Mesodermal cell (in vitro differentiated cells): ENCODE measurements at regions not wholly inside any gene's neighbourhood (a gene's known extent, or its start where the extent isn't known, plus 50 kb on each side); places are given as distances from the start of the nearest gene placed in this dataset.

ENCODE experiments used
- H3K27ac ChIP-seq: 2 replicates; pipeline ENCODE4 v1.7.0; 2013; ENCODE audit warnings: mild to moderate bottlenecking, low read depth, low read length, moderate library complexity; ENCODE audit not compliant: severe bottlenecking
- H3K36me3 ChIP-seq: 2 replicates; pipeline ENCODE4 v1.7.1; 2013; ENCODE audit warnings: mild to moderate bottlenecking, low read length, moderate library complexity; ENCODE audit not compliant: control insufficient read depth, insufficient read depth
- H3K4me1 ChIP-seq: one replicate; pipeline ENCODE4 v1.7.1; 2013; ENCODE audit warnings: mild to moderate bottlenecking, low read length; ENCODE audit not compliant: insufficient read depth, control insufficient read depth, poor library complexity, severe bottlenecking
- H3K4me3 ChIP-seq: 2 replicates; pipeline ENCODE4 v1.7.0; 2013; ENCODE audit warnings: low read length, control low read depth, mild to moderate bottlenecking; ENCODE audit not compliant: insufficient read depth, poor library complexity, severe bottlenecking; ENCODE audit errors: extremely low read depth
- H3K9me3 ChIP-seq: 2 replicates; pipeline ENCODE4 v1.7.1; 2013; ENCODE audit warnings: mild to moderate bottlenecking, low read length, moderate library complexity; ENCODE audit not compliant: control insufficient read depth
- WGBS, 2 experiments: methylation state at CpG; one replicate each; pipeline ENCODE4 v1.1.5; 2013; ENCODE audit warnings: missing lambda C conversion rate in 2 of 2; ENCODE audit not compliant: insufficient coverage in 2 of 2; 5-methylcytosine and 5-hydroxymethylcytosine counted together

DNA sequence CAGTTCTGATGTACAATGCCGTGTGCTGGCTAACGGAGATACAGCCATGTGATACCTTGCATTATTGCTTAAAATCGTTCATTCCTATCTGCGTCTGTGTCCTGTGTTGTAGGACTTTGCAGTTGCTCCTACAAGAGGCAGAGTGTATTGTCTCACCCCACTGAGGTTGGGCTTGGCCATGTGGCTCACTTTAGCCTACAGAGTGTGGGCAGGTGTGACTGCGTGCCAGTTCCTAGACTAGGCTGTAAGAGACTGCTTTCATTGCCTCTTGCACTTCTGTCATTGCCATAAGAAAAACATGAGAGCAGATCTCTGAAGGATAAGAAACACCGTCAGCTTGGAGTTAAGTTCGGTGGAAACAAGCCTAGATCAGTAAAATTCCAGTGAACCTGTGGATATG lies 197.7 kb upstream of the CRY1 start:
- H3K27ac ChIP-seq = no peak overlapping the region

DNA sequence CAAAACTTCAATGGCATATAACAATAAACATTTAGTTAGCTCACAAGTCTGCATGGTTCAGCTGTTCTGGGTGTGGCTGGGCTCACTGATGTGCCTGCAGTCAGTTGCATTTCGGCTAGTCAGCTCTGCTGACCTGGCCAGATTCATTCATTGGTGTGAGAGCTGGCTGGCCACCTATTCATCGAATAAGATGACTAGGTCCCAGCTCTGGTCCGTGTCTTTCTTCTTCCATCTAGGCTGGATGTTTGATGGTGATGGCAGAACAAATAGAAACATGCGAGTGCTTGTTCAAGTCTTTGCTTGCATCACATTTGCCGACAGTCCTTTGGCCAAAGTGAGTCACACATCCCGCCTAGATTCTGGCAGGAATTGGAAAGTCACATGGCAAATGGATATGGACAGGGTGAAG lies 203.3 kb upstream of the CRY1 start:
- H3K4me3 ChIP-seq = no peak overlapping the region
- no peak overlapping the region for H3K27ac ChIP-seq
- H3K36me3 ChIP-seq = no peaks in the 10 kb centered on the region
- no peaks in the 10 kb centered on the region for H3K9me3 ChIP-seq
- WGBS, 2 experiments = 95% methylated on average over 6 of the region's 6 CpGs
- H3K4me1 ChIP-seq = no peaks in the 10 kb centered on the region

More for the DNA sequence above, 197.7 kb upstream of the CRY1 start:
- 90 to 96% methylated on average over 7 of the region's 7 CpGs for WGBS, 2 experiments
- Histone ChIP-seq H3K4me1 (no peaks in the 10 kb centered on the region), H3K4me3 (no peak overlapping the region), H3K36me3 (no peaks in the 10 kb centered on the region), H3K9me3 (no peaks in the 10 kb centered on the region)

GRCh38 chr12:107302649-107303341 lies 209.4 kb upstream of the CRY1 start:
- H3K36me3 ChIP-seq = no peaks in the 10 kb centered on the region

DNA sequence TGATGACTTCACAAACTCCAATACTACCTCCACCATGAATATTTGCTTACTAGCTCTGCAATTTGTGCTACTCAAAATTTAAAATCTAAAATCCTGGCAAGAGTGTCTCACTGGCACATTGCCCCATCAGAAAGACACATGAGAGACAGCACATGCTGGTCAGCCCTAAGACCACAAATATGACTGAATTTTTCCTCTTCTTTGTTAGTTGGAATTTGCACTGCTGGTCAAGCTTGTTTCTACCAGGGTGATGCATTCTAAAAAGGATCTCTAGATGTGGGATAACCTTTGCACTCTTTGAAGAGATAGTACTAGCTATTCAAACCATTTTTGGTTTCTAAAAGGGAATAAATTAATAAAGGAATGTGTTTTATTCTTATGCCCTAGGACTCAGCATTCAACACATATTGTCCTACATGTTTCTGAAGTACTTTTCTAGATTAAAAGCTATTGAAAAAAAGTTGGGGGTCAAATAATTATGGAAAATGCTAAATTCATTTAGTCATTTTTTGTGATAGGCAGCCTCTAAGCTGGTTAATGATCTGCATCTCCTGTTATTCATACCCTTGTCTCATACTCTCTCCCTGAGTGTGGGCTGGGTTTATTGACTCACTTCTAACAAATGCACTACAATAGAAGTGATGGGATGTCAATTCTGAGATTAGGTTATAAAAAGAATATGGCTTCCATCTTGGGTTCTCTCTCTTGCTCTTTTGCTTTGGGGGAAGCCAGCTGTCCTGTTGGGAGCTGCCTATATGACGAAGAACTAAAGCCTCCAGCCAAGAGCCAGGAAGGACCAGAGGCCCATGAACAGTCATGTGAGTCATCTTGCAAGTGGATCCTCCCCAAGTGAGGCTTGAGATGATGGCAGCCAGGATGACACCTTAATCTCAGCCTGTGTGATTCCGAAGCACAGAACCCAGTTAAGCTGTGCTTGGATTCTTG lies 211.5 kb upstream of the CRY1 start:
- Histone ChIP-seq H3K9me3 (no peaks in the 10 kb centered on the region), H3K27ac (no peak overlapping the region), H3K4me3 (no peak overlapping the region), H3K4me1 (no peaks in the 10 kb centered on the region), H3K36me3 (no peaks in the 10 kb centered on the region)
- 73 to 100% methylated on average over 1 of the region's 2 CpGs for WGBS, 2 experiments

More at GRCh38 chr12:107302649-107303341, 209.4 kb upstream of the CRY1 start:
- H3K9me3 ChIP-seq = no peaks in the 10 kb centered on the region
- 100% methylated on average over 1 of the region's 2 CpGs; no CpG with 5 or more reads in 1 of the 2 experiments for whole genome bisulfite sequencing, 2 experiments
- H3K4me3 ChIP-seq = no peak overlapping the region
- H3K27ac ChIP-seq = no peak overlapping the region
- H3K4me1 ChIP-seq = no peaks in the 10 kb centered on the region

DNA sequence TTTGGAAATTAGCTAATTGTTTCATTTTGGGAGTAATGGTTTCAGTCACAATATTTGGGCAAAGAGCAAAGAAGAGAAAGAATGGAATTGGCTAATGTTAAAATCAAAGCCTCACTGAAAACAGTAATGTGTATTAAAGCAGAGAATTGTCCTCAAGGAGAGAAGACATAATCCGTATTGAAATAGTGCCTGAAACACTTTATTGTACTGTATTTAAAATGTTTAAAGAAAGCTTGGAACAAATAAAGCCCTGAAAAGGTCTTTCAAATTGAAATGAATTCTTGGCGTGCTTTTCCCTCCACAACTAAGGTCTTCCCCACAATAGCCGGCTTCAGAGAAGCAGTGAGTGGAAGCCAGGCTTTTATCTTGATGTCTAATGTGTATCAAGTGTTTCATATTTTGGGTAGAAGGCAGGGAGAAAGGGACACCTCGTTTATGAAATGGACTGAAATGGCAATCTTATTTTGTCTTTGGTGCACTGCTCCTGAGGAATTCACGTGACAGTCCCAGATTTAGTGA lies 212.9 kb upstream of the CRY1 start:
- Histone ChIP-seq H3K4me3 (no peak overlapping the region), H3K9me3 (no peaks in the 10 kb centered on the region), H3K36me3 (no peaks in the 10 kb centered on the region), H3K27ac (no peak overlapping the region), H3K4me1 (no peaks in the 10 kb centered on the region)
- 37 to 42% methylated on average over 2 to 5 of the region's 5 CpGs for WGBS, 2 experiments

GRCh38 chr12:107308310-107308709 lies 215.0 kb upstream of the CRY1 start:
- Histone ChIP-seq H3K4me1 (no peaks in the 10 kb centered on the region), H3K9me3 (no peaks in the 10 kb centered on the region), H3K27ac (no peak overlapping the region), H3K4me3 (no peak overlapping the region), H3K36me3 (no peaks in the 10 kb centered on the region)

- Histone ChIP-seq H3K4me3 (no peak overlapping the region), H3K27ac (no peak overlapping the region), H3K4me1 (no peaks in the 10 kb centered on the region), H3K36me3 (no peaks in the 10 kb centered on the region), H3K9me3 (no peaks in the 10 kb centered on the region)
- 84 to 96% methylated on average over 3 of the region's 4 CpGs for WGBS, 2 experiments
Observed at GRCh38 chr12:107309020-107309419, 215.7 kb upstream of the CRY1 start.

GRCh38 chr12:107310621-107311020 lies 217.3 kb upstream of the CRY1 start:
- H3K4me3 ChIP-seq = no peak overlapping the region
- no peaks in the 10 kb centered on the region for H3K9me3 ChIP-seq
- no peaks in the 10 kb centered on the region for H3K36me3 ChIP-seq
- 83 to 90% methylated on average over 1 to 2 of the region's 4 CpGs for WGBS, 2 experiments
- no peak overlapping the region for H3K27ac ChIP-seq
- no peaks in the 10 kb centered on the region for H3K4me1 ChIP-seq

- H3K4me3 ChIP-seq = no peak overlapping the region
- H3K9me3 ChIP-seq = no peaks in the 10 kb centered on the region
- no peaks in the 10 kb centered on the region for H3K36me3 ChIP-seq
- H3K27ac ChIP-seq = no peak overlapping the region
- 77 to 84% methylated on average over 4 of the region's 5 CpGs for WGBS, 2 experiments
- H3K4me1 ChIP-seq = no peaks in the 10 kb centered on the region
Observed at GRCh38 chr12:107311682-107312081, 218.3 kb upstream of the CRY1 start.

- Histone ChIP-seq H3K4me1 (no peaks in the 10 kb centered on the region), H3K27ac (no peak overlapping the region), H3K9me3 (no peaks in the 10 kb centered on the region), H3K4me3 (peak overlapping the region; percentile 45), H3K36me3 (no peaks in the 10 kb centered on the region)
- WGBS, 2 experiments = 0 to 1% methylated on average over 32 to 48 of the region's 58 CpGs
Observed at GRCh38 chr12:107317751-107318555, 224.6 kb upstream of the CRY1 start.
